SK-N-SH treated with all-trans-retinoic acid at 6 μM for 48 hours (cell line): ENCODE measurements at regions not wholly inside any gene's neighbourhood (a gene's known extent, or its start where the extent isn't known, plus 50 kb on each side); places are given as distances from the start of the nearest gene placed in this dataset.

Experiments used
- ATAC-seq: fragments of 200-7000 bp; cut with Tn5 transposase; 3 replicates; pipeline ENCODE4 v1.9.1; 2020; ENCODE audit warnings: mild to moderate bottlenecking, moderate library complexity
- ARNTL ChIP-seq: fragments of 450-650 bp; formaldehyde crosslinking; IDR thresholded peaks from 2 replicates; pipeline ENCODE4 v1.5.0; 2020; ENCODE audit warnings: low read depth, mild to moderate bottlenecking, moderate library complexity, borderline replicate concordance
- BACH2 ChIP-seq: fragments of 250-450 bp; sonication (Bioruptor Pico); IDR thresholded peaks from 2 replicates; pipeline ENCODE4 v1.9.0; 2021; ENCODE audit warnings: mild to moderate bottlenecking, borderline replicate concordance
- CREB5 ChIP-seq: fragments of 250-450 bp; sonication (Bioruptor Pico); IDR thresholded peaks from 2 replicates; pipeline ENCODE4 v1.5.1; 2020; ENCODE audit warnings: low read depth, mild to moderate bottlenecking, moderate library complexity
- CSDC2 ChIP-seq: fragments of 250-450 bp; sonication (Bioruptor Pico); IDR thresholded peaks from 2 replicates; pipeline ENCODE4 v1.5.0; 2020; ENCODE audit warnings: mild to moderate bottlenecking, moderate library complexity
- CSRNP3 ChIP-seq: fragments of 250-450 bp; sonication (Bioruptor Pico); IDR thresholded peaks from 2 replicates; pipeline ENCODE4 v1.5.1; 2021; ENCODE audit warnings: mild to moderate bottlenecking, moderate library complexity
- ESRRG ChIP-seq: fragments of 250-450 bp; sonication (Bioruptor Pico); IDR thresholded peaks from 2 replicates; pipeline ENCODE4 v1.6.1; 2021; ENCODE audit warnings: mild to moderate bottlenecking
- GLIS3 ChIP-seq: fragments of 250-450 bp; sonication (Bioruptor Pico); IDR thresholded peaks from 2 replicates; pipeline ENCODE4 v1.5.0; 2020; ENCODE audit warnings: mild to moderate bottlenecking, moderate library complexity
- ISL1 ChIP-seq: fragments of 250-450 bp; sonication (Bioruptor Pico); IDR thresholded peaks from 2 replicates; pipeline ENCODE4 v2.1.2; 2022; ENCODE audit warnings: mild to moderate bottlenecking, moderate library complexity
- OSR1 ChIP-seq: fragments of 250-450 bp; sonication (Bioruptor Pico); IDR thresholded peaks from 2 replicates; pipeline ENCODE4 v1.8.0; 2022; ENCODE audit warnings: moderate library complexity, mild to moderate bottlenecking, inconsistent platforms
- PATZ1 ChIP-seq: fragments of 250-450 bp; sonication (Bioruptor Pico); IDR thresholded peaks from 2 replicates; pipeline ENCODE4 v1.8.0; 2020; ENCODE audit warnings: mild to moderate bottlenecking, moderate library complexity, borderline replicate concordance
- POU6F1 ChIP-seq: fragments of 250-450 bp; sonication (Bioruptor Pico); IDR thresholded peaks from 2 replicates; pipeline ENCODE4 v1.8.0; 2021; ENCODE audit warnings: low read depth, mild to moderate bottlenecking, moderate library complexity, borderline replicate concordance
- PPARA ChIP-seq: fragments of 250-450 bp; sonication (Bioruptor Pico); IDR thresholded peaks from 2 replicates; pipeline ENCODE4 v1.5.0; 2020; ENCODE audit warnings: mild to moderate bottlenecking, borderline replicate concordance
- RARB ChIP-seq: fragments of 250-450 bp; sonication (Bioruptor Pico); IDR thresholded peaks from 2 replicates; pipeline ENCODE4 v1.8.0; 2021; ENCODE audit warnings: mild to moderate bottlenecking, moderate library complexity
- SNAI2 ChIP-seq: fragments of 250-450 bp; sonication (Bioruptor Pico); IDR thresholded peaks from 2 replicates; pipeline ENCODE4 v1.5.0; 2020; ENCODE audit warnings: mild to moderate bottlenecking, moderate library complexity
- TCF4 ChIP-seq: fragments of 250-450 bp; sonication (Bioruptor Pico); IDR thresholded peaks from 2 replicates; pipeline ENCODE4 v1.8.0; 2021; ENCODE audit warnings: mild to moderate bottlenecking, moderate library complexity, borderline replicate concordance
- TOX ChIP-seq: fragments of 250-450 bp; sonication (Bioruptor Pico); IDR thresholded peaks from 2 replicates; pipeline ENCODE4 v1.8.0; 2021; ENCODE audit warnings: mild to moderate bottlenecking, moderate library complexity, borderline replicate concordance
- TSHZ2 ChIP-seq: fragments of 250-450 bp; sonication (Bioruptor Pico); IDR thresholded peaks from 2 replicates; pipeline ENCODE4 v1.5.0; 2020; ENCODE audit warnings: mild to moderate bottlenecking, moderate library complexity
- ZC3H10 ChIP-seq: fragments of 250-450 bp; sonication (Bioruptor Pico); IDR thresholded peaks from 2 replicates; pipeline ENCODE4 v1.5.1; 2021; ENCODE audit warnings: mild to moderate bottlenecking, moderate library complexity
- ZFP3 ChIP-seq: fragments of 250-450 bp; sonication (Bioruptor Pico); IDR thresholded peaks from 2 replicates; pipeline ENCODE4 v1.5.0; 2020; ENCODE audit warnings: mild to moderate bottlenecking, moderate library complexity
- ZFP30 ChIP-seq: fragments of 450-650 bp; formaldehyde crosslinking; IDR thresholded peaks from 2 replicates; pipeline ENCODE4 v1.5.0; 2022; ENCODE audit warnings: mild to moderate bottlenecking, moderate library complexity
- ZNF565 ChIP-seq: fragments of 450-650 bp; formaldehyde crosslinking; conservative IDR thresholded peaks from 2 replicates; pipeline ENCODE4 v1.5.0; 2020; ENCODE audit warnings: low read depth, mild to moderate bottlenecking, moderate library complexity
- ZNF70 ChIP-seq: fragments of 450-650 bp; formaldehyde crosslinking; IDR thresholded peaks from 2 replicates; pipeline ENCODE4 v1.5.0; 2020; ENCODE audit warnings: mild to moderate bottlenecking, moderate library complexity
- ZNF8 ChIP-seq: fragments of 450-650 bp; formaldehyde crosslinking; IDR thresholded peaks from 2 replicates; pipeline ENCODE4 v1.5.0; 2020; ENCODE audit warnings: mild to moderate bottlenecking, moderate library complexity

GRCh38 chr12:23028158-23028802 is 403.3 kb downstream of the ETNK1 start:
- no peak for ATAC-seq
- TF ChIP-seq ZC3H10 (CRISPR knock-in tag) (no peak), ESRRG (CRISPR knock-in tag) (no peak), ISL1 (CRISPR knock-in tag) (no peak), GLIS3 (no peak), BACH2 (no peak), ARNTL (CRISPR knock-in tag) (no peak), SNAI2 (CRISPR knock-in tag) (no peak)

- no peak for TF ChIP-seq ZFP30 (CRISPR knock-in tag)
- TF ChIP-seq ZFP3, result no peak
- no peak for TF ChIP-seq ISL1 (CRISPR knock-in tag)
- no peak for TF ChIP-seq CSRNP3 (CRISPR knock-in tag)
- no peak for TF ChIP-seq TOX
- no peak for TF ChIP-seq PATZ1 (CRISPR knock-in tag)
- no peak for TF ChIP-seq ZNF565
- TF ChIP-seq ZC3H10 (CRISPR knock-in tag), result no peak
- no peak for TF ChIP-seq ARNTL (CRISPR knock-in tag)
- no peak for TF ChIP-seq TSHZ2 (CRISPR knock-in tag)
- TF ChIP-seq TCF4, result no peak
- no peak for TF ChIP-seq ESRRG (CRISPR knock-in tag)
- no peak for TF ChIP-seq CSDC2 (CRISPR knock-in tag)
- TF ChIP-seq PPARA (CRISPR knock-in tag), result no peak
- no peak for TF ChIP-seq BACH2
- ATAC-seq, result no peak
Observed at GRCh38 chr12:23029185-23029584, 404.2 kb downstream of the ETNK1 start.

GRCh38 chr12:23039834-23040233 is 414.9 kb downstream of the ETNK1 start:
- no peak for TF ChIP-seq TCF4
- no peak for ATAC-seq

- TF ChIP-seq ARNTL (CRISPR knock-in tag) (no peak), OSR1 (CRISPR knock-in tag) (no peak)
- ATAC-seq, result no peak
Observed at GRCh38 chr12:23041774-23042173, 416.8 kb downstream of the ETNK1 start.

- ATAC-seq, result no peak
- TF ChIP-seq PPARA (CRISPR knock-in tag), result no peak
- TF ChIP-seq ZNF8, result no peak
- no peak for TF ChIP-seq ZNF70 (CRISPR knock-in tag)
- TF ChIP-seq PATZ1 (CRISPR knock-in tag), result no peak
- no peak for TF ChIP-seq ARNTL (CRISPR knock-in tag)
- no peak for TF ChIP-seq ZFP3
- TF ChIP-seq ZNF565, result no peak
- TF ChIP-seq POU6F1 (CRISPR knock-in tag), result no peak
- TF ChIP-seq ESRRG (CRISPR knock-in tag), result no peak
- no peak for TF ChIP-seq SNAI2 (CRISPR knock-in tag)
- no peak for TF ChIP-seq OSR1 (CRISPR knock-in tag)
- TF ChIP-seq CSDC2 (CRISPR knock-in tag), result no peak
- TF ChIP-seq ZC3H10 (CRISPR knock-in tag), result no peak
- TF ChIP-seq CREB5 (CRISPR knock-in tag), result no peak
- no peak for TF ChIP-seq RARB
- no peak for TF ChIP-seq GLIS3
Observed at GRCh38 chr12:23043646-23044045, 418.7 kb downstream of the ETNK1 start.
